ENCODE measurements at regions not wholly inside any gene's neighbourhood (a gene's known extent, or its start where the extent isn't known, plus 50 kb on each side); places are given as distances from the start of the nearest gene placed in this dataset.

DNA sequence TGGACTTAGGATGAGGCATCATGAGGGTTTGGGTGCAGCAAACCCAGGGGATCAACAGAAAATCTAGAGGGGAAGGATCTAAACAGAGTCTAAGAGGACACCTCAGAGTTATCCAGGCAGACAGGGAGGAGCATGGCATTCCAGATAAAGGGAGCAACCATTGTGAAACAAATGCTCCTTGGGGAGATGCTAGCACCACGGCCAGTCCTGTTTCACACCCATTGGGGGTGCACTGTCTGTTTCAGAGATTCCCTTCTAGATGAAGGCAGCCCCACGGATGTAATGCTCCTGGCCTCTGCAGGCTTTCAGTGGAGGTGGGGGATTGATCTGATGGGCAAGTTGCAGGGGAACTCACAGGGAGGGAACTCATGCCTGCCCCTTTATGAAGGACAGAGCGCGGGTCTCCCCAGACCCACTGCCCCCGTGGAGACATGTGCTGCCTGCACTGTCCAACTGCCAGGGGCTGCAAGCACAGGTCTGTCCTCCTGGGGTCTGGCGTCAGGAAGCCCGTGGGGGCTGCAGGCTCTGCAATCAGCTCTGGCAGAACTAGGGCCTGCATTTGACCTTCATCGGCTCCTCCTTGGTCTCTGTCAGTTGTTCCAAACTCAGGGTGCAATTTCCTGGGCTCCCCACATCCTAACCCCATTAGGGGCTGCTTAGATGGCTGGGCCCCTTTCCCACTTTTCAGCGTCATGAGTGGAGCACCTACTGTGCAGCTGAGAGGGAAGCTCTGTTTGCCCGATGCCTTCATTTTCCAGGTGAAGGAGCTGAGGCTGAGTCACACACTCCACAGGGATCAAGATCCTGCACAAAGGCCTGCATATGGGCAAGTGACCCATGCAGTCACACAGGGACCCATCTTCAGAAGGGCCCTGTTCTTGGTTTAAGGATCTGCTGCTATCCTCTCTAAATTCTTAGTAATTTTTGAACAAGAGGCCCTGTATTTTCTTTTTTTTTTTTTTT, 163.4 kb downstream of the ARL4C start:
- dilution Hi-C loops (cut with MboI; ENCODE audit: extremely low pct_ligation_motif_present, low sequenced_read_pairs): no loop called here

DNA sequence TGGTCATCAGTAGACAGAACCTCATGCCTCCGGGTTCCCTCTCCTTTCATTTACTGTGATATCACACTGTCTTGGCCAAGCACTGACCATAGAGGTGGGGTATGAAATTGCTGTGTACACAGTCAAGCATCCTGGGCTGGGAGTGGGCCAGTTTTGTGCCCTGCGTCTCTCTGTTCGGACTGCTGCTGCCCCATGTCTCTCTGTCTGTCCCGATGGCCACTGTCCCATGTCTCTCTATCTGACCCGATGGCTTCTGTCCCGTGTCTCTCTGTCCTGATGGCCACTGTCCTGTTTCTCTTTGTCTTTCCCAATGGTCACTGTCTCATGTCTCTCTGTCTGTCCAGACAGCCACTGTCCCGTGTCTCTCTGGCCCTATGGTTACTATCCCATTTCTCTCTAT, 164.9 kb downstream of the ARL4C start:
- H3K9ac ChIP-seq (replicated peaks; ENCODE audit: extremely low read depth, insufficient read depth, low read length): no peak overlapping the region
- DNase-seq (ENCODE audit: low read depth, low spot score): no peak
- no peaks in the 10 kb centered on the region for H4K20me1 ChIP-seq (replicated peaks; ENCODE audit: control insufficient read depth, extremely low read depth, insufficient read depth, low read length)
- ChIA-PET CTCF (no interaction called here), POLR2A (no interaction called here)
- no peaks in the 10 kb centered on the region for H3K36me3 ChIP-seq (ENCODE audit: control insufficient read depth in 2 of 2, extremely low read depth in 1 of 2, insufficient read depth in 2 of 2, low read length in 2 of 2)
- no peaks in the 10 kb centered on the region for H3K4me1 ChIP-seq (ENCODE audit: control insufficient read depth, extremely low read depth, insufficient read depth, low read length)
- no peak overlapping the region for H3K4me3 ChIP-seq (replicated peaks in 1 of 3; ENCODE audit: insufficient read depth in 1 of 3, low read depth in 1 of 3, low read length in 3 of 3)
- H3K27me3 ChIP-seq (ENCODE audit: control insufficient read depth in 2 of 2, insufficient read depth in 2 of 2, low read length in 2 of 2): no peaks in the 10 kb centered on the region
- intact Hi-C loops (cut with micrococcal nuclease) (no loop called here), dilution Hi-C loops (cut with MboI; ENCODE audit: extremely low pct_ligation_motif_present, low sequenced_read_pairs) (no loop called here)
- TF ChIP-seq JUN (IDR thresholded peaks at IDR 0.05; ENCODE audit: borderline replicate concordance, insufficient read depth, insufficient read length, low read depth) (no peak), POLR2AphosphoS5 (IDR thresholded peaks at IDR 0.05; ENCODE audit: insufficient read depth, low read depth, low read length) (no peak), MYC (IDR thresholded peaks at IDR 0.05; ENCODE audit: low read depth, low read length) (no peak), EZH2 (IDR thresholded peaks at IDR 0.05; ENCODE audit: borderline replicate concordance, low read depth, low read length, severe bottlenecking) (no peak), POLR2A (IDR thresholded peaks at IDR 0.05; ENCODE audit: low read depth, low read length) (no peak), GATA2 (IDR thresholded peaks at IDR 0.05; ENCODE audit: insufficient read depth, insufficient read length, low read depth, low read length) (no peak), FOS (IDR thresholded peaks at IDR 0.05; ENCODE audit: borderline replicate concordance, insufficient read depth, low read length) (no peak)
- TF ChIP-seq, protein P1, sequence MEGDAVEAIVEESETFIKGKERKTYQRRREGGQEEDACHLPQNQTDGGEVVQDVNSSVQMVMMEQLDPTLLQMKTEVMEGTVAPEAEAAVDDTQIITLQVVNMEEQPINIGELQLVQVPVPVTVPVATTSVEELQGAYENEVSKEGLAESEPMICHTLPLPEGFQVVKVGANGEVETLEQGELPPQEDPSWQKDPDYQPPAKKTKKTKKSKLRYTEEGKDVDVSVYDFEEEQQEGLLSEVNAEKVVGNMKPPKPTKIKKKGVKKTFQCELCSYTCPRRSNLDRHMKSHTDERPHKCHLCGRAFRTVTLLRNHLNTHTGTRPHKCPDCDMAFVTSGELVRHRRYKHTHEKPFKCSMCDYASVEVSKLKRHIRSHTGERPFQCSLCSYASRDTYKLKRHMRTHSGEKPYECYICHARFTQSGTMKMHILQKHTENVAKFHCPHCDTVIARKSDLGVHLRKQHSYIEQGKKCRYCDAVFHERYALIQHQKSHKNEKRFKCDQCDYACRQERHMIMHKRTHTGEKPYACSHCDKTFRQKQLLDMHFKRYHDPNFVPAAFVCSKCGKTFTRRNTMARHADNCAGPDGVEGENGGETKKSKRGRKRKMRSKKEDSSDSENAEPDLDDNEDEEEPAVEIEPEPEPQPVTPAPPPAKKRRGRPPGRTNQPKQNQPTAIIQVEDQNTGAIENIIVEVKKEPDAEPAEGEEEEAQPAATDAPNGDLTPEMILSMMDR (IDR thresholded peaks at IDR 0.05; ENCODE audit: extremely low read depth in 1 of 2, insufficient read depth in 1 of 2, low read depth in 1 of 2, low read length in 2 of 2): no peak
- TF ChIP-seq, protein P2, sequence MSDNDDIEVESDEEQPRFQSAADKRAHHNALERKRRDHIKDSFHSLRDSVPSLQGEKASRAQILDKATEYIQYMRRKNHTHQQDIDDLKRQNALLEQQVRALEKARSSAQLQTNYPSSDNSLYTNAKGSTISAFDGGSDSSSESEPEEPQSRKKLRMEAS (IDR thresholded peaks at IDR 0.05; ENCODE audit: insufficient read depth, insufficient read length): no peak
- no TSS peak for BruUV-seq (replicated peaks)
- H2AFZ ChIP-seq (ENCODE audit: low read depth, low read length): no peak overlapping the region
- no peak overlapping the region for H3K27ac ChIP-seq (ENCODE audit: insufficient read depth, low read depth, low read length)
- H3K9me3 ChIP-seq (replicated peaks; ENCODE audit: control insufficient read depth, insufficient read depth, low read length): no peaks in the 10 kb centered on the region
- H3K9me1 ChIP-seq (replicated peaks; ENCODE audit: control insufficient read depth, extremely low read depth, insufficient read depth, low read length): no peaks in the 10 kb centered on the region
- no peaks in the 10 kb centered on the region for H3K79me2 ChIP-seq (ENCODE audit: control insufficient read depth, insufficient read depth, low read length)
- FAIRE-seq: no peak
- no peak overlapping the region for H3K4me2 ChIP-seq (ENCODE audit: insufficient read depth, low read length)

More for the DNA sequence above, 163.4 kb downstream of the ARL4C start:
- Histone ChIP-seq H4K20me1 (replicated peaks; ENCODE audit: control insufficient read depth, extremely low read depth, insufficient read depth, low read length) (no peaks in the 10 kb centered on the region), H3K4me3 (replicated peaks in 1 of 3; ENCODE audit: insufficient read depth in 1 of 3, low read depth in 1 of 3, low read length in 3 of 3) (no peak overlapping the region), H3K27me3 (ENCODE audit: control insufficient read depth in 2 of 2, insufficient read depth in 2 of 2, low read length in 2 of 2) (no peaks in the 10 kb centered on the region), H3K27ac (ENCODE audit: insufficient read depth, low read depth, low read length) (no peak overlapping the region), H3K4me1 (ENCODE audit: control insufficient read depth, extremely low read depth, insufficient read depth, low read length) (no peaks in the 10 kb centered on the region), H3K79me2 (ENCODE audit: control insufficient read depth, insufficient read depth, low read length) (no peaks in the 10 kb centered on the region), H2AFZ (ENCODE audit: low read depth, low read length) (no peak overlapping the region), H3K9ac (replicated peaks; ENCODE audit: extremely low read depth, insufficient read depth, low read length) (no peak overlapping the region), H3K9me3 (replicated peaks; ENCODE audit: control insufficient read depth, insufficient read depth, low read length) (no peaks in the 10 kb centered on the region), H3K4me2 (ENCODE audit: insufficient read depth, low read length) (no peak overlapping the region), H3K36me3 (ENCODE audit: control insufficient read depth in 2 of 2, extremely low read depth in 1 of 2, insufficient read depth in 2 of 2, low read length in 2 of 2) (no peaks in the 10 kb centered on the region), H3K9me1 (replicated peaks; ENCODE audit: control insufficient read depth, extremely low read depth, insufficient read depth, low read length) (no peaks in the 10 kb centered on the region)
- intact Hi-C loops (cut with micrococcal nuclease): no loop called here
- DNase-seq (ENCODE audit: low read depth, low spot score) (no peak), FAIRE-seq (no peak)
- BruUV-seq (replicated peaks): no TSS peak
- CTCF ChIA-PET: no interaction called here
- POLR2A ChIA-PET: no interaction called here
- TF ChIP-seq EZH2 (IDR thresholded peaks at IDR 0.05; ENCODE audit: borderline replicate concordance, low read depth, low read length, severe bottlenecking): no peak
- no peak for TF ChIP-seq JUN (IDR thresholded peaks at IDR 0.05; ENCODE audit: borderline replicate concordance, insufficient read depth, insufficient read length, low read depth)
- TF ChIP-seq, protein P2 (IDR thresholded peaks at IDR 0.05; ENCODE audit: insufficient read depth, insufficient read length): no peak
- no peak for TF ChIP-seq MYC (IDR thresholded peaks at IDR 0.05; ENCODE audit: low read depth, low read length)
